HG02763 (cell line): ENCODE measurements at regions not wholly inside any gene's neighbourhood (a gene's known extent, or its start where the extent isn't known, plus 50 kb on each side); places are given as distances from the start of the nearest gene placed in this dataset.

ENCODE experiments used
- ATAC-seq: cut with Tn5 transposase; IDR thresholded peaks from one replicate; pipeline ENCODE4 v1.9.1; 2021; ENCODE audit warnings: mild to moderate bottlenecking, moderate library complexity; ENCODE audit not compliant: unreplicated experiment

DNA sequence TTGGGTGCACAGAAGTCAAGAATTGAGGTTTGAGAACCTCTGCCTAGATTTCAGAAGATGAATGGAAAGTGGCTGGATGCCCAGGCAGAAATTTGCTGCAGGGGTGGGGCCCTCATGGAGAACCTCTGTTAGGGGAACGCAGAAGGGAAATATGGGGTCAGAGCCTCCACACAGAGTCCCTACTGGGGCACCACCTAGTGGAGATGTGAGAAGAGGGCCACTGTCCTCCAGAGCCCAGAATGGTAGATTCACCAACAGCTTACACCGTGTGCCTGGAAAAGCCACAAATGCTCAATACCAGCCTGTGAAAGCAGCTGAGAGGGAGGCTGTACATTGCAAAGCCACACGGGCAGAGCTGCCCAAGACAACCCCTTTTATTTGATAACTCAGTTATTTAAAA, 383.5 kb downstream of the TLE4 start:
- no peak for ATAC-seq

DNA sequence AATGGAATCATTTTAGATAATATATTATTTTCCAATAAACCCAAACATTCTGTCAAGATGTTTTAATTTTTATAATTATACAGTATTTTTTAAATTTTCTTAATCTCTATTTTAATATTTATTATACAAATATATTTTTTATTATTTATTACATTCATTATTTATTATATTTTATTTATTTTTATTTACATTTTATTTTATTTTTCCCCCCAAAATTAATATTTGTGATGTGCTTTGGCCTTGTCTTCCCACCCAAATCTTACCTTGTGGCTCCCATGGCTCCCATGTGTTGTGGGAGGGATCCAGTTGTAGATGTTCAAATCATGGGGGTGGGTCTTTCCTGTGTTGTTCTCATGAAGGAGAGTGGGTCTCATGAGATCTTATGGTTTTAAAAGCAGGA, 382.1 kb downstream of the TLE4 start:
- no peak for ATAC-seq

DNA sequence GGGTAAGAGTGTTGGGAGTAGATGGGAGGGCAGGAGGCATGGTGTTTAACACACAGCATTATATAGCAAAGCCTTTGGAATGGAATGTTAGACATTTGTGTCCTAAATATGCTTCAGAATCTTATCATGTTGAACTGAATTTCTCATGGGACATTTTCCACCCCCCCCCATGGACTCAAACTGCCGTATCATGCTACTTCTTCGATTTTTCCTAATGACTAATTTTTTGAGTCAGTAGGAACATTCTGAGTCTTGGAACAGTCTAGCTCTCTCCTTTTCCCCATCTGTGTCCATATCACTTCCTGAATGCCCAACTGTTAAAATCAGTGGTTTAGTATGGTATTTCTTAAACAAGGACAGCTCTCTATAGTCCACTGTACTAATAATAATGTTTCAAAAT, 380.6 kb downstream of the TLE4 start:
- ATAC-seq, result no peak

DNA sequence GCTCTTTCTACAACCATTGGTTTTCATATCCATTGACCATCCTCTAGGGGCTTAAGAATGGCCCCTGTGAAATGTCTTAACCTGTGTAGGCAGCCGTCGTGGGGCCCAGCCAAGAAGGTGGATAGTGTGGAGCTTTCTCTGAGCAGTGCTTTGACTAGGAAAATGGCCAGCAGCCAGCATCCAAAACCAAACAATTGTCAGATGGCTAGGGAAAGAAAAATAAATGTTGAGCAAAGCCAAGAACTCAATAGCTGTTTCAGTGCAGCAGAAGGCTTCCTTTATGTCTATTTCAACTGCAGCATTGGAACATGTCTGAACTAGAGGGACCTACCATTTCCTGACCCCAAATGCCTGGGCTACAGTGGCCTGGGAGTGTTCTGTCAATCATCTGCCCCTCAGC, 374.9 kb downstream of the TLE4 start:
- ATAC-seq, result no peak

DNA sequence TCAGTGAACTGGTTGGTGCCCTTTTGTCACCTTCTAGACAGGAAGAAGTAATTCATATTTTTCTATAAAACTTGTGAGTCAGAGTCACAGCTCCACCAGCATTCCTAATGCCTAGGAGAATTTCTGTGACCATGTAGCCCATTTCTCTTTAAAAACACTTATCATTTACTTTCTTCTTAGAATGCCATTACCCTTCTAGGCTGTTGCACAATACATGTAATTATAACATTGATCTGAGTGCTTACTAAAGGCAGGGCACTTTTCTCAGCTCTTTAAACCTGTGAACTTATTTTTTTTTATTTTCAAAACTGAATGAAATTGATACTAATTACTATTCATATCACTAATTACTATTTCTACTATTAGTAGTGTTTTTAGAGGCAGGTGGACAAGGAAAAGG, 373.7 kb downstream of the TLE4 start:
- ATAC-seq, result no peak

DNA sequence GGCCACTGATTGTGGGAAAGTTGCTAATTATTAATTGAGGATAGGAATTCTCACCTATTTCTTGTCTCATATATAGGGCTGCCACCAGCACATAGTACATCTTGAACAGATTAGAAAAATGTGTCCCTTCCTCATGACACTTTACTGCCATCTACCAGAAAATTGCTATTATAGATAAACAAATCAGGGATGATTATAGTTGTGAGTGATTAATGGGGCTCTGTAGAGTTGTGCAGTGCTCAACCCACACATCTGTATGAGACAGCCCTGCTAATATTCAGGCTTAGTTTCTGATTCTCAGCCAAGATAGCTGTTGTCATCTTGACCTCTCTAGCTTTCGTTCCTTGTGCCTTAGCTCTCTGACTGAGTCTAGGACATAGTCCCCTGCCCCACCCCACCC, 373.3 kb downstream of the TLE4 start:
- no peak for ATAC-seq

DNA sequence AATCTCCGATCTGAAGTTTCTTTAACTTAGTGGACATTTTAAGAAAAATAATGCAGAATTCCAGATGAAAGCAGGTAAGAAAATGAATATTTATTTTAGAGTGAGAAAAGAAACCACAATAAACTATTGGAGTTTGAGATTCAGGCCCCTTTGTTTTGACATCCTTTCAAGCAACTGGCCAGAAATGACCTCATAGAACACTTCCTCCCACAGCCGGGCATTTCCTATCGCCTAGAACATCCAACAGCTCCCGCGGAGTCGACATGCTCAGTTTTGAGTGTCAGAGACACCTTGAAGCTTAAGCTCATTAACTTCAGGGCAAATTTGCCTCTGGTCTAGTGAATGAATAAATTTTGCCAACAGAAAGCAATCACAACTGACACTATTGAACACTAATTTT, 369.2 kb downstream of the TLE4 start:
- ATAC-seq, result no peak

DNA sequence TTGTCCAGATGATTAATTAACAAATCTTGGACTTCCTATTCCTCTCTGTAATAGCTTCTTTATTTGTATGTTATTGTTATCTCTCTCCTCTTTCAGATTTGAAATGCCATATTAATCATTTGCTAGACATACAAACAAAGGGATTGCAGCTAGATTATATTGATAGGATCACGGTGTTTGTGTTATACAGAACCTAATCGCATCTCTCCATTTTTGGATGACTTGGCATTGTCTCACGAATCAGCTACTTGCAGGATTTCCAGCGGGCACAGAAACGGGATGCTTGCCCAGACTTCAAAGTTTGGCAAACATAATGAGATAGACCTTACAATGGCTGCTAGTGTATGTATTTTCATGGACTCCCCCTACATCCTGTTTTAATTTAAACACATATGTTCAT, 368.1 kb downstream of the TLE4 start:
- no peak for ATAC-seq

DNA sequence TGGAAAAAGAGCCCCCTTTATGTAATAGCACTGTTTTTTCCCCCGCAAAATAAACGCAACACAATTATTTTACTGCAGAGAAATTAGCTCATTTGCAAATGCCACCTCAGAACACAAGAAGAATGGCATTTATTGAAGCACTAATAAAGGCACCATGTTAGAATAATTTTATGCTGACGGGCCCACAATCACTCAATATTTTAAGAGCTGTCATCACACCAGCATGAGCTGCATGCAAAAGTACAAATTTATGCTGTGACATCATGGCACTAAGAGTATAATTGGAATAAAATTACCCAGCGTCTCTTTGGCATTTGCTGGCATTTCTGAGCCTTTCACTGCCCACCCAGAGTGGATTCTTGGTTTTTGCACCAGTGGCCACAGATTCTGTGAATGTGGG, 364.6 kb downstream of the TLE4 start:
- ATAC-seq, result no peak

DNA sequence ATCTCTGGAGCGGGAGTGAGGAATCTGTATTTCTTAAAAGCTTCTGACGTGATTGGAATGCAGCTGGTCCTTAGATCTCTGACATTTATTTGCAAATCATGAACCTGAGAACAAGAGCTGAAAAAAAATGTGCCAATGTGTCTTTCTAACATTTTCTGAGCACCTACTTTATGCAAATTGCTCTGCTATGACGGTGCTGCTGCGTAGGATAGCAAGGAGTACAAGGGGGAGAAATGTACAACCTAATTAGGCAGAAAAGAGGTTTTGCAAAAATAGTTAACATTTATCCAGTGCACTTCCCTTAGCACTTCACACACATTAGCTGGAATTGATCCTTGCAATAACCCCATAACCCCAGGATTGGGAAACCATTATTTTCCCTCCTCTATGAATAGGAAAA, 357.5 kb downstream of the TLE4 start:
- ATAC-seq, result no peak

DNA sequence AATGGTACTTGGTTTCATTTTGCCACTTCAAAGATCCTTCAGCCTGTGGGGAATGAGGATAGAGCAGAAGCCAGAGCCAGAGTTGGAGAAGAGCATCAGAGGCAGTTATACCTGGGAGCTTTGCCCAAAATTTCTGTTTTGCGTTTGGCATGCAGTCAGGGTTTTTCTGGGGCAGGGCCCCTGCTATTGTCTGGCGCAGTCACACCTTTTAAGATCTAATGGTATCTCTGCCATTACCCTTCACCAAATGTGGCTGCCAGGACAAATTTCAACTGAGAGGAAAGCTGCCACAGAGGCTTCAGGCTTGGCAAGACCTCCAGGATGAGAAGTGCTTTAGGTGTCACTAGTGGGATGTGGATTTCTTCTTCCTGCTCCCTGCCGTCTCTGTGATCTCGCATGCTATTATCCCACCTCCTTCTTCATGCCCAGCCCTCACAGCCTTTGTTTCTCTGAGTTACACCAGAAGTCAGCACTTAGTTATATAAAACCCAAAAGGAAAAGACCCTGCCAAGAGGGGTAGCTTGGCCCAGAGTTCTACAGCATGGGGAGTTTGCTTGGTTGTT, 357.0 kb downstream of the TLE4 start:
- ATAC-seq, result no peak

DNA sequence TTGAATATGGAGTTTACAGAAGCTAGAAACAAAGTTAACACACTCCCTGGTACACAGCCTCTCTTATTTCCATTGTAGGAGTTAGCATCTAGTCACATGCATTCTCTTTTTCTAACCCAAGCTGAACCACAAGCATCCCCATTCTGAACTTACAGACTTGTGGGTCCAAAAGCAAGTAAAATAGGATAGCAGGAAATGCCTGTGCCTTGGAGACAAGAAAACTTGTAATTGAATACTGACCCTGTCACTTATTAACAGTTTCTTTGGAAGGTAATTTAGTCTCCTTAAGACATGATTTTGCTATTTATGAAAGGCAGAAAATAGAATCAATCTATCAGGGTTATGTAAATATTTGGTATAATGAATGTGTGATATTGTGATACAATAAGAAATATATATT, 353.6 kb downstream of the TLE4 start:
- no peak for ATAC-seq

DNA sequence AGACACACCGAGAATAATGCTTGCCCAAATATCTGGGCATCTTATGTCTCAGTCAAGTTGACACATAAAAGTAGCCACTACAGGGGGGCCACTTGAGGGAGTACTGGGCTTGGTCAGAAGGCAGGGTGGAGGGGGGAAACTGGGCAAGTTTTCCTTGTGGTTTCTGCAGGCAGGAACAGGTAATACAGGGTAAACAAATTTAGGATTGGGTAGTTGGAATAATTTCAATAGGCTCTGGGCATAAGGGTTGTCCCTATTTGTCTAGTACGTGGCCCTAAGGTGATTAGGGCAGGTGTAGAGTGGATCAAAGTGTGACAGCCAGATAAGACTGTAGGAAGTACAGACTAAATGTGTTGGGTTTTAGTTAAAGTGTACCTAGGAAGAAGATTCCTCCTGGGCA, 353.1 kb downstream of the TLE4 start:
- ATAC-seq, result no peak

DNA sequence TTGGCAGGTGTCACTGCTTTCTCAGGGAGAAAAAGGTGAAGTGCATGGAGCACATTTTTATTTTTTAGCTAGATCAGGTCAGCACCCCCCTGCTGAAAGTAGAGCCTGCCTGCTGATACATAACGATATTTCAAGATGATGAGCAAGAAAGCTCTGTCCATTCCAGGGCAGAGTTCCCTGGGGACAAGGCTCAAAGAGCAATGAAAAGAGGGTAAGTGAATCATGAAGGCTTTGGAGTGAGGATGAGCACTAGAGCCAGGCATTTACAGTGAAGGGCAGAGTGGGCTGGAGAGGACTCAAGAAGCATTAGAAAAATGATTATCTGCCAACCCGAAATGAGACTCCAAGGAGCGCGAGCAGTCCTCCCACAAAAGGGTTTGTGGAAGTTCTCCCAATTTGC, 345.7 kb downstream of the TLE4 start:
- no peak for ATAC-seq

DNA sequence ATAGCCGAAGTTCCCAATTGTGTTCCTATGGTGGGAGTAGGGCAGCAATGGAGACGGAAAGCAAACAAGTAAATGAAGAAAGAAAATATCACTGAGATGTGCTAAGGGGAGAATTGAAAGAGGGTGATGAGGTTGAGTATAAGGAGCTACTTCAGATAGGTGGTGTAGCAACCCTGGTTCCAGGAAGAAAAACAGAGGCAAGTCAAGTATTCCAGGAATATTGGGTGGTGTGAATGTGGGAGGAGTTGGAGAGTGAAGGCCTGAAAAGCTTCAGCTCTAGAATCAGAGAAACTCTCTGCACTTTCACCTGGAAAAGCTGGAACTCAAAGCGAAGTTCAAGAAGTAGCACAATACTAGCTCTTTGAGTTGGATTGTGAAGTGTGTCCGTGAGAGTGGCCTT, 342.1 kb downstream of the TLE4 start:
- ATAC-seq, result no peak

DNA sequence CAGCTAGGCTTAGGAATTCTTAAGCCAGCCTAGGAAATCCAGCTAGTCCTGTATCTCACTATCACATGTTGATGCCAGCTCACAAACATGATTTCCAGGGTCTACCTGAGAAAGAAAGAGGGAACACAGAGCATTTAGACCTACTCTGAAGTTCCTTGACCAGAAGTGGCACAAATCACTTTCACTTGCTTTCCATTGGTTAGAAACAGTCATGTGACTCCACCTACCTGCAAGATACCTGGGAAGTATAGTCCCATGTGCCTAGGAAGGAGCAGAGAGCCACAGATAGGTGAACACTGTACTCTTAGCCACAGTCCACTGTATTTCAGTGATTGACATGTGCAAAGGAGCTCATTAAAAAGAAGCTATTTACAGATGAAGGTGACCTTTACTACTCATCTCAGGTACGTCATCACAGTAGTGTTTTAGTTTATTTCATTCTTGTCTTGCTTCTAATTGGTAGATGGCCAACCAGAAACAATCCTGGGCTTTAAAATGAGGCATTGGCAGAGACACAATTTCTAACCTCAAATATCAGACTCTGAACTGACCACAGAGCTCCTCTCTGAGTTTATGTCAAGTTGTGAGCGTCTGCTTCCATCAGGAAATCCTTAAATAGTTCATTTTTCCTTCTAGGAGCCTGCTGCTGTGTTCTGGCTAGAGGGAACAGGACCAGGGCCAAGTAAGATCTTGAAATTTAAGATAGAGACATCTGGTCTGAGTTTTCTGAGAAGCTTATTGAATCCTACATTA, 340.7 kb downstream of the TLE4 start:
- no peak for ATAC-seq

DNA sequence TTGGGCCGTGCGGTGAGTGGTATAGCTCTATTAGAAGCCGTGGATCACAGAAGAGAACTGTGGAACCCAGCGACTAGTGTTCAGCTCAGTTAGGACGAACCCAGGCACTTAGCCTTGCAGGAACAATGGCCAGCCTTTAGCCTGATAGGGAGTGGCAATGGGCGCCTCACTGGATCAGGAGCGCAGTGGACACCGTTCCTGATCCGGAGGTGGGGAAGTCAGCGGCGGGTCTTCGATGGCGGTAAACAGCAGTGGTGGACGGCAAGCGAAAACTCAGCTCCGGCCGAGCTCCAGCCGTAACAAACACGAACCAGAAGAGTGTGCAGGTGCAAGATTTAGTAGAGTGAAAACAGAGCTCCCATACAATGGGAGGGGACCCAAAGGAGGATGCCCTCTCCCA, 340.0 kb downstream of the TLE4 start:
- no peak for ATAC-seq

DNA sequence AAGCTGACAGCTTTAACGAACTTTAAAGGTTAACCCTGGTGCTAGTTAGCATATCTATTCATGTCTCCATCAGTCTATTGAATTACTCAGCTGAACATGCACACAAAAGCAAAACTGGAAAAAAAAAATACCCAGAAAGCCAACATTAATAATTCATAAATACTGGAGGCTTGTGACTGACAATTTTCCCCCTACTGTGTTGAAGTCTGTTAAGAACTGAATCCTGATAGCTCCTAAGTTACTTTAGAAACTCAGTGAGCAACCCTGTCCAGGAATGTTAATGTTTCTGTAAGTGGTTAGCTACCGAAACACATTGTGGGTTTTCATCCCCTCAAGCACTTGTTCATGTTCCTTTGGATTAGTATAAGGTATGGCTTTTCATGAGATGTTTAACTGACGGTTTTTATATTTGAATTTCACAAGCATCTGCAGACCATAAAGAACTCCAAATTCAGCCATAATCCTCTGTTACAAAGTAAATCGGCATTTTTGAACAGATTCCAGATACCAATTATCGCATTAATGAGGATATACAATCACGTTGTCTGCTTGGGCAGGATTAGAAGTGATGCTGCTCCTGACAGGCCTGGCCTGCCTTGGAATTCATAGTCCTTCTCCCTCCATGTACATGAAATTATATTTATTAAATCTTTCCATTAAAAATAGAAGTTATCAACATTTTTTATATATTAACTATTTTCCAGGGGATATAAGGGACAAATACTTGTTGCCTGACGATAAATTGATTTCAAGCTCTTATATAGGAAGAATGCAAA, 331.2 kb downstream of the TLE4 start:
- ATAC-seq, result no peak

DNA sequence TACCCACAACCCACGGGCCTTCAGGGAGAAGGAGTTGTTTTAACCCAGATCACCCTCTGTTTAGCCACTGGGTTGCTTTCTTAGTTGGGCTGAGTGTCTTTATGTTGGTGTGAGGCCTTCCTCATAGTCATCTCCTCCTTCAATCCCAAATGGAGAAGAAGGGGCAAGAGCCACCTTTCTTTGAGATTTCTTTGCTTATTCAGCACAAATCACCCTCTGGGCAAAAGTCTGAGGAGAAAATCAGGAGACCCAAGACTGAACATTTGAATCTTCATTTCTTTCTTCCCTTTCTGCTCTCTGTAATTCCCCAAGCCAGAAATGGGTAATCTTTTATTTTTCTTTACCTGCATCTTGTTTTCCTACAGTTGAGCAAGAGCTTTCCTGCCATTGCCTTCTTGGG, 329.0 kb downstream of the TLE4 start:
- no peak for ATAC-seq

DNA sequence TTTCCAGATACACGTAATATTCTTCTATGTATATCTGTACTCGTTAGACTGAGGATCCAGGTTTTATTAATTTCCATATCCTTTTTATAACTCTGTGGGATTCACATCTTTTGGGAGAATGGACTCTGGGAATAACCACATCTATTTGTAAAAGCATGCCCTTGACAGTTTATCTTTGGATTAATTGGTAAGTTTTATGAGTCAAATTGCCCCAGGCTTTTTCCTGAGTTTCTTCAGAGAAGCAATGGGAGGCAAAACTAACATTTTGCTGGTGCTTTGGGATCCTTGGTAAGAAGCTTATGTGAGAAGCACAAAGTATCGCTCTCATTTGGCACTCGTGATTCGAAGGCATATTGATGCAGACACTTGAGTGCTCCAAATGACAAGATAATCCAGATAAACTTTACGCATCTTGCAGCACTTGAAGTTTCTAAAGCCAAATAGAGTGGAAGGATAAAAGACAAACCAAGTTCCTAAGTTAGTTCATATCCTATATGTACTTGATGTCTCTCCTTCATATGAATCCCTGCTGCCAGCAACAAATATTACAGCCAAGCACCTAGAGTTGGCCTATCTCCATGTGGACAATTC, 324.7 kb downstream of the TLE4 start:
- ATAC-seq, result no peak

DNA sequence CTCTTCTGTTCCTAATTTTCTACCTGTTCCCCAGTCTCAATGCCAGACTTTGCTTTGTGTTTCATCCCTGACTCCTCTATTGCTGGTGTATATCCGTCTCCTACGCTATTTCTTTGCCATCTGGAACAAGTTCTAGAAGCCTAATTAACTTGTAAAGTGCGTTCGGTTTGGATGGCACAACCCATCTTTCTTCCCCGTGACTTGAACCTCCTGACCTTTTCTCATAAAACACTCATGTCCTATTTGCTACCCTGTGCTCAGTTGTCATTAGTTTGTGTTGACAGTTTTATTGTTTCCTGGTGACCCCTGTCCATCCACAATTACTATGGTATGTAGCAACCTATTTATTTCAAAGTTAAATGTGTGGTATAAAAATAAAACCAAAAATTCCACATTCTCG, 323.5 kb downstream of the TLE4 start:
- ATAC-seq, result no peak

DNA sequence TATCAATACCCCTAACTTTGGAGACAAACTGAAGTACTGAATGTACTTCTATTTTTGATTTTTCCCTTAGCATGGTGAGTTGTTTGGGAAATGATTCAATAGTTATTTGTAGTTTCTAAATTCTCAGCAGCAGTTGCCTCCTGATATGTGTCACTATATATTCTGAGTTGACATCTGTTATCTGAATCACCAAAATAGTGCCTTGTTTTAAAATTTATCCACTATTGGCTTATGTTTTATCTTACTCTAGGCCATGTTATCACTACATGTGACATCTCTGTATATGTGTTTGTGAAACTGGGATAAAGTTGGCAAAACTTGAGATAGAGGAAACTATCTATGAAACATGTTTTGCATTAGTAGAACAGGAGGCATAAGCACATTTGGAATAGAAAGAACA, 317.6 kb downstream of the TLE4 start:
- ATAC-seq, result no peak
